HG03558 (cell line): ENCODE measurements at regions not wholly inside any gene's neighbourhood (a gene's known extent, or its start where the extent isn't known, plus 50 kb on each side); places are given as distances from the start of the nearest gene placed in this dataset.
"Not testable (repeated sequence)": the region's sequence is repeated elsewhere in the genome, so short reads cannot be mapped to it uniquely, and the experiment has no call there.

Source experiments
- ATAC-seq: cut with Tn5 transposase; IDR thresholded peaks from one replicate; pipeline ENCODE4 v1.9.1; 2021; ENCODE audit warnings: moderate number of reproducible peaks; ENCODE audit not compliant: unreplicated experiment; ENCODE audit errors: extremely low read depth

DNA sequence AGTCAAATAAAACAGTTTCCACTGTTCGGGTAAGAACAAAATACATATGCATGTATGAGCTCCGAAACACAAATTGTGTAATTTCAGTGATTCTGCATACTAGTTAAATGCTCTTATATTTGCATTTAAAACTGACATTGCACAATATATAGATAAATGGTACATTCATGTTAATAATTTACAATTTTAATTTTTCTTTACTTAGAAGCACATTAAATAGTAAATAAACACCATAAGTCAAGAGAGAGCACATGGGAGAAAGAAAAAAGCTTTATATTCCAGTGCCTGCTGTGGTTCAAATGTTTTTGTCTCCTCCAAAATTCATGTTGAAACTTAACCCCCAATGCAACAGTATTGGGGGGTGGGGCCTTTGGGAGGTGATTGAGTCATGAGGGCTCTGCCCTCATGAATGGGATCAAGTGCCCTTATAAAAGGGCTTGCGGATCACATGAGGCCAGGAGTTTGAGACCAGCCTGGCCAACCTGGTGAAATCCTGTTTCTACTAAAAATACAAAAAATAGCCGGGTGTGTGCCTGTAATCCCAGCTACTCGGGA, 322.9 kb downstream of the BCOR start:
- ATAC-seq: no peak

DNA sequence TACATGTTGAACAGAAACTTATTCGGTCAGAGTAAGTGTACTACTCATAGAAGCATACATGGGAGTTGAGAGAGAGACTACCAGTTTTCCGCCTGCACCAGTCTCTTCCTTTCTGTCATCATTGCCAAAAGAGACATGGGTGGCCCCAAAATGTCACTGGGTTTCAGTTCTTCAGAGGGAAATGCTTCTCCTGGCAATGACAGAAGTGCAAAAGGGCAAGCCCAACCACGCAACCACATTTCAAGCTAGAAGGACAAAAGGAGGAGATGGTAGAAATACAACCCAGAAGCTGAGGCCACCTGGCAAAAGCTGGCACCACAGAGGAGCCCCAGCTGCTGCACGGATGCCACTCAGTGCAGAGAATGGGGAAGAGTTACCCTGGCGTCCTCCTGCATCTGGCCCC, 320.1 kb downstream of the BCOR start:
- no peak for ATAC-seq

DNA sequence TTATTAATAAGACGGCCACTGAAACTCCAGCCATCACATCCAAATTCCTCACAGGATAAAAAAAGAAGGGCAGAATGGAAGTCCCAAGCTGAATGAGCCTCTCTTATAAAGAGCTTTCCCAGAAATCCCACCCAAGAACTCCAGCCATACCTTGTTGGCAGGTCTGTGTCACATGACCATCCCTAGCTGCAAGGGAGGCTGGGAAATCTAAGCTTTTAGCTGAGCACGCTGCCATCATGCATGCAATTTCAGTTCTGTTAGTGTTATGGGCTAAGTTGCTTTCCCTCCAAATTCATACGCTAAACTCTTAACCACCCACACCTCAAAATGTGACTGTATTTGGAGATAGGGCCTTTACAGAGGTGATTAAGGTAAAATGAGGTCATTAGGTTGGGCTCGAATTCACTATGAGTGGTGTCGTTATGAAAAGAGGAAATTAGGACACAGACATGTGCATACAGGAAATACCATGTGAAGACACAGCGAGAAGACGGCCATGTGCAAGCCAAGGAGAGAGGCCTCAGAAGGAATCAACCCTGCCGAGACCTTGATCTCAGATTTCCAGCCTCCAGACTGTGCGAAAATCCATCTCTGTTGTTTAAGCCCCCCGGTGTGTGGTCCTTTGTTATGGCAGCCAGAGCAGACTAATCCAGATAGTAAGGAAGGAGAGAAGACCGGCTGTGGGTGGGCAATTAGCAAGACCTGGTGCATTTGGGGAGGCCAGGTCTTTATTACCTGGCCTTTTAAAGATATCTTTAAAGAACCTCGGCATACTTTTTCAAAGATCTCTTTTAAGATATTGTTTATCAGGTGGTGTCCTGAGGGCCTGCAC, 317.6 kb downstream of the BCOR start:
- ATAC-seq: no peak

DNA sequence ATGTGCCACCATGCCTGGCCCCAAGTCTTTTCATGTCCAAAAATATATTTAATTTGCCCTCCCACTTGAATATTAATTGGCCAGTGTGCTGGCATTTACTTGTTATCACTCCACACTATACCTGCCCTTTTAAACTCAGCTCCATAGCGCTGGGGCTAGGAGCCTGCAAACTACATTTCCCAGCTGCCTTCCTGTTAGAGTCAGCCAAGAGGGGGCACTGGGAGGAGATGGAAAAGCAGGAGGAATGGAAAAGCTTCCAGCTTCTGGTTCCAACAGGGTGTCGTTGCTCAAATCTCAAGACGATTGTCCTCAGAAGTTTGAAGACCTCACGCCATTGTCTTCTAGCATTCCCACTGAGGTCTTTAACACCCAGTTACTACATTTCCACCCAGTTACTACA, 315.5 kb downstream of the BCOR start:
- ATAC-seq: no peak

DNA sequence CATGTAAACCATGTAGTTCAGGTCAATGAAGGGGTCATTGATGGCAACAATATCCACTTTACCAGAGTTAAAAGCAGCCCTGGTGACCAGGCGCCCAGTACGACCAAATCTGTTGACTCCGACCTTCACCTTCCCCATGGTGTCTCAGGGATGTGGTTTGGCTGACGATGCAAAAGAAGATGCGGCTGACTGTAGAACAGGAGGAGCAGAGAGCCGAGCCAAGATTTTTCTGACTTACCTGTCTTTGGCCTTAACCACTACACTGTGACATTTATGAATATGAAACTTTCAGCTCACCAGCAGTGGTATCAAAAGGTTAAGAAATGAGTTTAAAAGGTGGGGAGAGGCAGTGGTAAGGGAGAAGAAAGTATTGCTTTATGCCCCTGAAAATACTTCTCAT, 309.8 kb downstream of the BCOR start:
- no peak for ATAC-seq

DNA sequence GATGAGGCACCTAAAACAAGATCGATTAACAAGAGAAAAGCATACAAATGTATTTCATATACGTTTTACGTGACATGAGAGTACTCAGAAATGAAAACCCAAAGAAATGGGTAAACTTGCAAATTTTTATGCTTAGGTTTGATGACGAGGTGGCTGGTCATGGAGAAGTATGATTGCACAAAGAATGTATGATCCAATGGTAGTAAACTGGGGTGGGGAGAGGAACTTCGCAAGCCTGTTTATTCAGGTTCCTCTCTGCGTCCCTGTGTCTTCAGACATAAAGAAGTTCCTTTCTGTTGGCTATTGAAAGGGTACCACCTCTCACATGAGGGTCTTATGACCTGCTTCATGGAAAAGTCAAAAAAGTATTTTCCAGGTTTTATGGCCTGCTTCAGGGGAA, 309.2 kb downstream of the BCOR start:
- no peak for ATAC-seq

DNA sequence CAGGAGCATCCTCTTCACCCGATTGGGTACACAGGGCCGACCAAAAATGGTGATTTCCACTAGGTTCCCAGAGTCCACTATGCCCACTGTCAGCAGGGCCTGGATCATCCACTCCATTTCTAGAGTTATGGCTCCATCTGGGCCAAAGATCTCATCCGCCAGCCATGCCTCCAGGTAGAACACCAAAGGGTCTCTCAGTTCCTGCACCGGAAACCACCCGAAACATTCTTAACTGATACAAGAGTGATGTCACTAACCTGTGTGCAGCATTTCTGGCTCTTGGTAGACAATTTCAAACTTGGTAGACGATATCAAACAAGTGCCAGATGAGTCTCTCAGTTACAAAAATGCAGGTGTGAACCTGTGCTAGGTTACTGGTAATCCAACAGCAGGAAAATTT, 306.1 kb downstream of the BCOR start:
- no peak for ATAC-seq

DNA sequence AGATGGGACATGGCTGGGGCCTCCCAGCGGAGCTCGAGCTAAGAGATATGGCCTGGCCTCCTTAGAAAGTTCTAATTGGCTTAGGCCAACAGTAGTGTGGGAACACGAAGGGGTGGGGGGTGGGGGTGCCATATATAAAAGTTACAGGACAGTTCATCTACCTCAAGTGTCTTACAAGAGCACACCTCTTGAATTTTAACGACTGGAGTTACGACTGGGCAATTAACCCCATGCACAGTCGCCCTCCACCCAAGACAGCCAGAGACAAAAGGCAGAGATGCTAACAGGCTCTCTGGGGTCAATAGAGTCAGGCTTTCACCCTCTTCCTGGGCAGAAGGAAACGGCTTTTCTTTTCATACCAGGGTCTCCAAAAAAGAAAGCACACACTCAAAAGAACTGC, 302.2 kb downstream of the BCOR start:
- no peak for ATAC-seq

DNA sequence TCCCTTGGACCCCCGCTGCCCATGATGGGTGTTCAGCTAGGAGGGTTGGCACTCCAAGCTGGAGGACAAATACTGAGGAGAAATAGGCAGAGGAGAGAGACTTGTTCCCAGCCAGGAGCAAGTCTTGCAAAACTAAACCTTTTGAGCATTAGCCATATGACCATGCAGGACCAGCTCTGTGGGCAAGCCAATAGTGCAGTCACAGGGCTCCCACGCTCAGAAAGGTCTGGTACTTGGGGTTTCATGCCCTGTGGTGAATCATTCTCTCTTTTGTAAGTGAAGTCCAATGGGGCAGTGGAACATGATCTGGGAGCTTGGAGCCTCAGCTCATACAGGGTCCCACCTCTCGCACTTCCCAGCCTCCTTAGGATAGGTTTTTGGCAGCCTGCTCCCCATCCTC, 300.9 kb downstream of the BCOR start:
- no peak for ATAC-seq

DNA sequence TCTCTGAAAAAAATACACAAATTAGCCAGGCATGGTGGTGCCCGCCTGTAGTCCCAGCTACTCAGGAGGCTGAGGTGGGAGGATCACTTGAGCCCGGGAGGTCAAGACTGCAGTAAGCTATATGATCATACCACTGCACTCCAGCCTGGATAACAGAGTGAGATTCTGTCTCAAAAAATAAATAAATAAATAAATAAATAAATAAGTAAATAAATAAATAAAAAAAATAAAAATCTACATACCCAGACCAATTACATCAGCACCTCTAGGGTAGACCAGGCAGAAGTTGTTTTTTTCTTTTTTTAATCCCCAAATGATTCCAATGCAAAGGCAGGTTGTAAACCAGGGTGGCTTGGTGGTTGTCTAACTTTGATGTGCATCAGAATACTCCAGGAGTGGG, 299.3 kb downstream of the BCOR start:
- not testable (repeated sequence) for ATAC-seq

DNA sequence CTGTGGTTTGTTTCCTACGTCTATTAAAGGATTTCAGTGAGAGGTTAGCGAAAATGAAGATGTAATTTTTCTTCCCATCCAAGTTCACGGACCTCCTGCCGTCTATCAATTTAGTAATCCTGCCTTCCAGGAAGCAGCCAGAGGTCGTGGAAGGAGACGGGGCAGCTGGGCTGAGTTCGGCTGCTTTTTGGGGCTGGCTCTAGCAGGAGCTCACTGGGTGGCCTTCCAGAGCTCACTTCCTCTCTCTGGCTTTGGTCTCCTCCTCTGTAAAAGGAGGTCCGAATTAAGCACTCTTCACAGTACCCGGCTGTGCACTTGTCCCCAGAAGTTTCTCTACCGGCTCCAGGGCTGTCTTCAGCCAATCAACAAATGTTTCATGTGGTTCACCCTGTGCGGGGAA, 295.4 kb downstream of the BCOR start:
- ATAC-seq: no peak

DNA sequence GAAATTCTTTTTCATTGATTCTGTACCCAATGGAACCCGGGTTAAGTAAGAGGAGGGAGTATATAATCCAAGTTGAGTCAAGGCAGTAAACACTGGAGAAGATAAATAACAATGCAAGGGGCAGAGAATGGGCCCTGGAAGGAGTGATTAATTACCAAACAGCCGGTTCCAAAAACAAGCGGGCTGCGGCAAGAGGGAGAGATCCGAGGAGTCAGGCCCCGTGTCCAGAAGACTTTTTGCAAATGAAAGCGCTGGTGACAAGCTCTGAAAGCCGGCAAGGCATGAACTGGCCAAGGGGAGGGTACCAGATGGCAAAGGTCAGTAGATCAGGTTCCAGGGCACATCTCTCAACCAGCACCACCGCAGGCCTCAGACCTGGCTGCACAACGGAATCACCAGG, 294.9 kb downstream of the BCOR start:
- ATAC-seq: no peak

DNA sequence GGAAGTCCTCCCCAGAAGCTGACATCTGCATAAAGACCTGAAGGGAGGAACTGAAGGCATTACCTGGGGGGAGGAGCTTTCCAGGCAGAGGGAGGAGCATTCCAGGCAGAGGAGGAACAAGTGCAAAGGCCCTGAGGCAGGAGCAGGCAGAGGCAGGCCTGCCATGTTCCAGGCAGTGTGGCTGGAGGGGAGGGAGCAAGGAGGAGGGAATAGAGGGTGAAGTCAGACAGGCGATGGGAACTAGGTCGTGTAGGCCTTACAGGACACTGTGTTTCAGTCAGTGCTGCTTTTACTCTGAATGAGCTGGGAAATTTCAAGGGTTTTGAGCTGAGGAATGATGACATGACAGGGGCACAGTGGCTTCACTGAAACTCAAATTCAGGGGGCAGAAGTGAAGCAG, 292.7 kb downstream of the BCOR start:
- ATAC-seq: no peak

DNA sequence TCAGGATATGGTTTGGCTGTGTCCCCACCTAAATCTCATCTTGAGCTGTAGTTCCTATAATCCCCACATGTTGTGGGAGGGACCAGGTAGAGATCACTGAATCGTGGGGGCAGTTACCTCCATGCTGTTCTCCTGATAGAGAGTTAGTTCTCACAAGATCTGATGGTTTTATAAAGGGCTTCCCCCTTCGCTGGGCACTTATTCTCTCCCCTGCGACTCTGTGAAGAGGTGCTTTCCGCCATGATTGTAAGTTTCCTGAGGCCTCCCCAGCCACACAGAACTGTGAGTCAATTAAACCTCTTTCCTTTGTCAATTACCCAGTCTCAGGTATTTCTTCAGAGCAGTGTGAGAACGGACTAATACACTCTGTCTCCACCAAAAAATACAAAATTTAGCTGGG, 291.9 kb downstream of the BCOR start:
- ATAC-seq: no peak

DNA sequence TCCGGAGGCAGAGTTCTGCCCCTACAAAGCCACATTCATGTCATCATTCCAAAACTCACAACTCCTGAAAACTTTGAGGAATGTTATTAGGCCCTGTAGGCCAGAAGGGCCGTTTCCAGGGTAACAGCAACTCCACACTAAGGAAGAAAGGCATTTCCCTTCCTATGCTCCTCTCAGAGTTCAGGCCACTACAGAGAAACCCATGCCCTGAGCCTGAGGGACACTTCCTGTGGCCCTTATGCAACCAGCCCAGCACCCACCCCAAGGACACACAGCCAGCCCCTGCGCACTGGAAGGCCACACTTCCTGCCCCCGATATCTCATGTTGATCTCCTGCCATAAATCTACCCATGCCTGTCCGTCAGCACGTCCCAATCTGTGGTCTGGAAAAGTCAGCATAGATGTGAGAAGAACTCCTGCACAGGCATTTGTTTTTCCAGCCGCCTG, 289.3 kb downstream of the BCOR start:
- ATAC-seq: no peak

DNA sequence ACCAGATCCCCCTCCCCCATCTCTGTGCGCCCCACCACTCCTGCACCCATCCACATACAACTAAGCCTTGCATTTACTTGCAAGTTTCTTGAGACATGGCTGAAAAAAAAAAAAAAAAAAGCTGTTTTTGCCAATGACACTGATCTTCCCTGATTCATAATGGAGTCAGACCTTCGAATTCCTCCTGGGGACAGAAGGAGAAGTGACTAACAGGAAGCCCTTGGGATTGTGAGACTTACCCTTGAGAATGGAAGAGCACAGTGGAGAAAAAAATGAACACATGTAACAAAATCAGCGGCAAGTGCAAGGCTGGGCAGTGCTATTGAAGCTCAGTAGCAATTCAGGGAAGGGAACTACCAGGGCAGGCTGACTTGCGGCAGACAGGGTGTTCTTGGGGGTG, 288.4 kb downstream of the BCOR start:
- no peak for ATAC-seq

DNA sequence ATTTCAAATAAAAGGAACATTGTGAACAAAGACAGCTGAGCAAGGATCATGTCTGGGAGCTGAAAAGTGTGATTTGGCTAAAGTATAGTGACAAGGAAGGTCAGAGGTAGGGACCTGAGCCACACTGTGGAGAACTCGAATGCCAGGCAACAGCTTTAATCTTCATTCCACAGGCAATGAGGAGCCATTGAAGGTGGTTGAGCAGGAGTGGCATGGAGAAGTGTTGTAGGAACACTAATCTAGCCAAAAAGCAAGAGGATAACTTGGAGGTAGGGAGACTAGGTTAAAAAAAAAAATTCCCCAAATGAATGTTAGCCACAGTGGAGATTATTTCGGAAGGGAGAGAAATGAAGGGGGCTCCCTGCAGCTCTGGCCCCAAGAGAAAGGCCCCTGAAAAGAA, 286.9 kb downstream of the BCOR start:
- no peak for ATAC-seq

DNA sequence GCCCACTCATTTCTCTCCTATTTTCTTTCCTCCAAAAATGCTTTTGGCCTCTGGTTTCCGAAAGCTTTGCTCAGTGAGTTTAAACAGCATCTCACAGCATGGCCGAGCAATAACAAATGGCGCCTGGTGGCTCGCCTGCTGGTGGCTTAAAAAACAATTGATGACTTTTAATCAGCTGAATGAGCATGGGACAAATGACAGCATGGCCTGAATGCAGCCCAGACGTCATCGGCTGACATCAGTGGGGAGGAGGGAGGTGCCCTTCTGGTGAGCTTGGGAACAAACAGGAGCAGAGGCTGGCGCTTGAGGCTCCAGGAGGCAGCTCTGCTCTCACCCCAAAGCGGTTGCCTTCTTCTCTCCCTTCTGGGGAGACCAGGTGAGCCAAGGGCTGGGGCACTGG, 286.4 kb downstream of the BCOR start:
- no peak for ATAC-seq

DNA sequence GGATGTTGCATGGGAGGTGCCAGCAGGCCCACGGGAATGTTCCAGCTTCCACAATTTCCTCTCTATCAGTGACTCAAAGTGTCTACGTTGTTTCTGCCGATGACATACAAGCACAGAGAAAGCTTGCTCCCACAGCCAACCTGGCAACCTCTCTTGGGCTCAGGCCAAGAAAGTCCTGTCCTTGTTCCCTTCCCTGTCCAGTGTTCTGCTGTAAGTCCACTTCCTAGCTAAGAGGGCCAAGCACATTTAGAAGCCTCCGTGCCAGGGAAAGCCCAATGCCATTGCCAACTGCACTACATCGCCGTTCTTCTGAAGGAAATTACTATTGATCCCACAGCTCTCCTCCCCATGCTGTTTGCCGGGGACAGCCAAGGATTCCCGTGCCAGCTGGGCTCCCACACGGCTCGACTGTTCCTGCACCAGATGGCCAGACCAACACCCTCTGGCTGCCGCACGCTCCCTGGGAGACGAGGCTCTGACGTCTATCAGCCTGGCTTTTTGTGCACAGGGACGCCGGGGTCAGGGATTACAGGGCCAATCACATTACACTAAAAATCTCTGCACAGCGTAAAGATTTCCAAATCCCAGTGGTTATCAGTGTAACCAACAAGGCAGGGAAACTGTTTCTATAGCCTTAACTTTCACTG, 284.0 kb downstream of the BCOR start:
- ATAC-seq: no peak

DNA sequence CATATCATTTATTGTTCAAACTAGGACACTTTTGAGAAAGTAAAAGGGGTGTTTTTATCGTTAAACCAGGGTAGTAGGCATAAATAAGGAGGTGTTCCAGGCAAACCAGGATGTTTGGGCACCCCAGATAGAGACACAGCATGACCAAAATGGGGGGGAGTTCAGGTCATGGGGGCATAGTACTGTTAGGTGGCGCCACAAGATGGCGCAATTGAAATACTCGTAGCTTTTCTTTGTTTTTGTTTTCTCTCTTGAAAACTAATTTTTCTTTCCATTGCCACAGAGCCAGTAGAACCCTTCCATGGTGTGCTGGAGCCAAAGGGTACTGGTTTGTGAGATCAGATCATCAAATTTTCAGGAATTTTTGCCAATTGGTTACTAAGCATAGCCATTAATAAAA, 283.4 kb downstream of the BCOR start:
- ATAC-seq: no peak

DNA sequence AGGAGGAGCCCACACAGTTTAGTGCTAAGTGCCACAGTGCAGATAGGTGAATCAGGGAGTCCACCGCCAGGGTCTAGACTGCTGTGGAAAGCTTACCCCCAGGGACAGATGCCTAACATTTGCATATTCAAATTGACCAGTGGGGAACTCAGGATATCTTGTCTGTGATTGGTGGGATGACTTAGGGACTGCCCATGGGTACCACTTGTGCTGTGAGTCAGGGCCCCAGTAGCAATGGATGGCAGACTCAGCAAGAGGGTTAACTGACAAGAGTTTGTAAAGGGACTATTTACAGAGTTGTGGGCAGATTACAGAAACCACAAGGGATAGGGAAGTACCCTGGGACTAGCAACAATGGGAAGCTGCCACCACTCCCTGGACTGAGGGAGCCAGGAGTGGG, 282.1 kb downstream of the BCOR start:
- ATAC-seq: peak; percentile 54
